HL-60 (cell line): ENCODE measurements at regions not wholly inside any gene's neighbourhood (a gene's known extent, or its start where the extent isn't known, plus 50 kb on each side); places are given as distances from the start of the nearest gene placed in this dataset.

ENCODE experiments used
- GABPA ChIP-seq: IDR thresholded peaks from 2 replicates; pipeline ENCODE4 v1.6.1; 2012; ENCODE audit warnings: low read depth
- POLR2AphosphoS5 ChIP-seq: IDR thresholded peaks from 2 replicates; pipeline ENCODE4 v1.6.1; 2012; ENCODE audit warnings: low read depth
- SPI1 ChIP-seq: IDR thresholded peaks from 2 replicates; pipeline ENCODE4 v1.6.1; 2012; ENCODE audit warnings: low read depth, mild to moderate bottlenecking, borderline replicate concordance
- TF ChIP-seq, protein P1 (sequence below): IDR thresholded peaks from one replicate; pipeline ENCODE4 v1.5.1; 2011; ENCODE audit warnings: low read length, control low read depth, inconsistent platforms; ENCODE audit not compliant: insufficient read depth
- TF ChIP-seq, protein P2 (sequence below): IDR thresholded peaks from 2 replicates; pipeline ENCODE4 v1.6.1; 2012; ENCODE audit warnings: low read depth; ENCODE audit not compliant: insufficient replicate concordance

DNA sequence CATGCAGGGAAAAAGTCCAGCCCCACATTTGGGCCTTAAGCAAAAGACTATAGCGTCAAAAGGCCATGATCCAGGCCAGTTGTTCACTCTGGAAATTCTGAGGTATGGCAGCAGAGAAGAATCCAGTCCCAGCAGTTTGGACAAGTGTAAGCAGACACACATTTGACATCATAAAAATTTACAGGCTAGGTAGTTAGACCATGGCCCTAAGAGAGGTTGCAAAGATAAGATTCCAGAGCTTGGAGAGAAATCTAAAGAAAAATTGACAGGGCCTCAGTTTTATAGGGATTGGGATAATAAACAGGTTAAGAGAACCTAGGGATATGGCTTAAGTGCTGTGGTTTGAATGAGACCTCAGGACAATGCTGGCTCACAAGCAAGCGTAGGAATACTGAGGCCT lies 884.4 kb upstream of the SORCS1 start:
- TF ChIP-seq, protein P1, sequence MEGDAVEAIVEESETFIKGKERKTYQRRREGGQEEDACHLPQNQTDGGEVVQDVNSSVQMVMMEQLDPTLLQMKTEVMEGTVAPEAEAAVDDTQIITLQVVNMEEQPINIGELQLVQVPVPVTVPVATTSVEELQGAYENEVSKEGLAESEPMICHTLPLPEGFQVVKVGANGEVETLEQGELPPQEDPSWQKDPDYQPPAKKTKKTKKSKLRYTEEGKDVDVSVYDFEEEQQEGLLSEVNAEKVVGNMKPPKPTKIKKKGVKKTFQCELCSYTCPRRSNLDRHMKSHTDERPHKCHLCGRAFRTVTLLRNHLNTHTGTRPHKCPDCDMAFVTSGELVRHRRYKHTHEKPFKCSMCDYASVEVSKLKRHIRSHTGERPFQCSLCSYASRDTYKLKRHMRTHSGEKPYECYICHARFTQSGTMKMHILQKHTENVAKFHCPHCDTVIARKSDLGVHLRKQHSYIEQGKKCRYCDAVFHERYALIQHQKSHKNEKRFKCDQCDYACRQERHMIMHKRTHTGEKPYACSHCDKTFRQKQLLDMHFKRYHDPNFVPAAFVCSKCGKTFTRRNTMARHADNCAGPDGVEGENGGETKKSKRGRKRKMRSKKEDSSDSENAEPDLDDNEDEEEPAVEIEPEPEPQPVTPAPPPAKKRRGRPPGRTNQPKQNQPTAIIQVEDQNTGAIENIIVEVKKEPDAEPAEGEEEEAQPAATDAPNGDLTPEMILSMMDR = no peak
- TF ChIP-seq, protein P2, sequence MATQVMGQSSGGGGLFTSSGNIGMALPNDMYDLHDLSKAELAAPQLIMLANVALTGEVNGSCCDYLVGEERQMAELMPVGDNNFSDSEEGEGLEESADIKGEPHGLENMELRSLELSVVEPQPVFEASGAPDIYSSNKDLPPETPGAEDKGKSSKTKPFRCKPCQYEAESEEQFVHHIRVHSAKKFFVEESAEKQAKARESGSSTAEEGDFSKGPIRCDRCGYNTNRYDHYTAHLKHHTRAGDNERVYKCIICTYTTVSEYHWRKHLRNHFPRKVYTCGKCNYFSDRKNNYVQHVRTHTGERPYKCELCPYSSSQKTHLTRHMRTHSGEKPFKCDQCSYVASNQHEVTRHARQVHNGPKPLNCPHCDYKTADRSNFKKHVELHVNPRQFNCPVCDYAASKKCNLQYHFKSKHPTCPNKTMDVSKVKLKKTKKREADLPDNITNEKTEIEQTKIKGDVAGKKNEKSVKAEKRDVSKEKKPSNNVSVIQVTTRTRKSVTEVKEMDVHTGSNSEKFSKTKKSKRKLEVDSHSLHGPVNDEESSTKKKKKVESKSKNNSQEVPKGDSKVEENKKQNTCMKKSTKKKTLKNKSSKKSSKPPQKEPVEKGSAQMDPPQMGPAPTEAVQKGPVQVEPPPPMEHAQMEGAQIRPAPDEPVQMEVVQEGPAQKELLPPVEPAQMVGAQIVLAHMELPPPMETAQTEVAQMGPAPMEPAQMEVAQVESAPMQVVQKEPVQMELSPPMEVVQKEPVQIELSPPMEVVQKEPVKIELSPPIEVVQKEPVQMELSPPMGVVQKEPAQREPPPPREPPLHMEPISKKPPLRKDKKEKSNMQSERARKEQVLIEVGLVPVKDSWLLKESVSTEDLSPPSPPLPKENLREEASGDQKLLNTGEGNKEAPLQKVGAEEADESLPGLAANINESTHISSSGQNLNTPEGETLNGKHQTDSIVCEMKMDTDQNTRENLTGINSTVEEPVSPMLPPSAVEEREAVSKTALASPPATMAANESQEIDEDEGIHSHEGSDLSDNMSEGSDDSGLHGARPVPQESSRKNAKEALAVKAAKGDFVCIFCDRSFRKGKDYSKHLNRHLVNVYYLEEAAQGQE = no peak
- TF ChIP-seq POLR2AphosphoS5 = no peak
- TF ChIP-seq GABPA = no peak
- TF ChIP-seq SPI1 = no peak
